ENCODE measurements at regions not wholly inside any gene's neighbourhood (a gene's known extent, or its start where the extent isn't known, plus 50 kb on each side); places are given as distances from the start of the nearest gene placed in this dataset.

GRCh38 chr13:50243931-50244330 lies 228.7 kb downstream of the KCNRG start:
- Histone ChIP-seq H3K9me3 (ENCODE audit: control insufficient read depth, insufficient read depth, low read length) (no peaks in the 10 kb centered on the region), H3K9ac (ENCODE audit: low read depth, low read length) (no peak overlapping the region), H4K8ac (ENCODE audit: low read depth in 2 of 2, low read length in 2 of 2) (no peak overlapping the region), H2AK9ac (replicated peaks; ENCODE audit: low read depth, low read length, poor library complexity) (no peak overlapping the region), H3K36me3 (ENCODE audit: control insufficient read depth, insufficient read depth, low read length) (no peaks in the 10 kb centered on the region), H3K4me3 (ENCODE audit: insufficient read depth, low read depth, low read length) (no peak overlapping the region), H2BK15ac (ENCODE audit: low read depth, low read length) (0 out of 3 replicates have a peak overlapping the region, but pooled peaks have one; percentile 7), H2BK120ac (ENCODE audit: low read depth, low read length) (no peak overlapping the region; the same call in 1 of the 2 replicates), H3K14ac (replicated peaks; ENCODE audit: low read depth, low read length) (no peak overlapping the region), H3K27ac (ENCODE audit: insufficient read depth, low read length) (no peak overlapping the region), H2BK20ac (ENCODE audit: low read depth, low read length) (no peak overlapping the region), H2BK5ac (ENCODE audit: low read depth, low read length, poor library complexity, severe bottlenecking) (no peak overlapping the region), H4K5ac (ENCODE audit: low read depth, low read length) (no peak overlapping the region), H3K56ac (ENCODE audit: extremely low read depth, insufficient read depth, low read length) (no peak overlapping the region), H3K4me1 (ENCODE audit: control insufficient read depth, insufficient read depth, low read length) (peaks cover 8% of the 10 kb centered on the region), H3K23ac (ENCODE audit: low read depth, low read length) (no peak overlapping the region), H3K18ac (ENCODE audit: low read depth, low read length) (no peak overlapping the region), H4K91ac (ENCODE audit: insufficient read depth, low read depth, low read length) (no peak overlapping the region), H3K27me3 (ENCODE audit: control insufficient read depth, insufficient read depth, low read length) (peaks cover 21% of the 10 kb centered on the region), H3K79me1 (ENCODE audit: low read depth in 1 of 2, low read length in 2 of 2) (no peaks in the 10 kb centered on the region), H3K4ac (ENCODE audit: low read depth, low read length) (no peak overlapping the region), H3K4me2 (ENCODE audit: low read depth, low read length) (no peak overlapping the region), H3K9me1 (ENCODE audit: insufficient read depth, low read length) (peaks cover 9% of the 10 kb centered on the region), H4K20me1 (ENCODE audit: insufficient read depth, low read length) (peaks cover 8% of the 10 kb centered on the region; the same call in 1 of the 2 replicates), H2AFZ (replicated peaks; ENCODE audit: low read length, poor library complexity) (no peak overlapping the region), H2AK5ac (ENCODE audit: low read depth, low read length) (no peak overlapping the region)
- in situ Hi-C loops (cut with MboI; ENCODE audit: low sequenced_read_pairs), result no loop called here
- BruUV-seq (replicated peaks), result no TSS peak
- ChIA-PET POLR2A (ENCODE audit: unreplicated experiment) (no interaction called here), CTCF (no interaction called here)
- no peak for DNase-seq
- 100% methylated on average over 1 of the region's 2 CpGs; no CpG with 5 or more reads in 1 of the 2 experiments for WGBS, 2 experiments (ENCODE audit: extremely low coverage in 2 of 2, insufficient read length in 1 of 2)
- dilution Hi-C loops (cut with HindIII; ENCODE audit: low sequenced_read_pairs, unreplicated experiment), result no loop called here
- no peak for TF ChIP-seq MAZ (IDR thresholded peaks at IDR 0.05; ENCODE audit: borderline replicate concordance, low read depth, low read length)
- no peak for TF ChIP-seq RFX5 (IDR thresholded peaks at IDR 0.05; ENCODE audit: low read depth, low read length)
- TF ChIP-seq ELK1 (IDR thresholded peaks at IDR 0.05; ENCODE audit: borderline replicate concordance, low read depth, low read length), result no peak
- no peak for TF ChIP-seq NFE2L2 (IDR thresholded peaks at IDR 0.05; ENCODE audit: low read depth, low read length)
- TF ChIP-seq MAFK (IDR thresholded peaks at IDR 0.05; ENCODE audit: low read depth, low read length), result no peak
- TF ChIP-seq POLR2A (IDR thresholded peaks at IDR 0.05; ENCODE audit: low read depth, low read length), result no peak
- intact Hi-C loops (cut with micrococcal nuclease), result no loop called here
- ATAC-seq (ENCODE audit: low read depth), result no peak
